ENCODE measurements at regions not wholly inside any gene's neighbourhood (a gene's known extent, or its start where the extent isn't known, plus 50 kb on each side); places are given as distances from the start of the nearest gene placed in this dataset.
"Not testable (repeated sequence)": the region's sequence is repeated elsewhere in the genome, so short reads cannot be mapped to it uniquely, and the experiment has no call there.

GRCh38 chr6:28634411-28634760, 108.7 kb downstream of the GPX5 start:
- H3K9me3 Mint-ChIP-seq, result peaks cover 4% of the 10 kb centered on the region
- H3K4me1 Mint-ChIP-seq, result no peaks in the 10 kb centered on the region
- peaks cover 8% of the 10 kb centered on the region for H3K36me3 Mint-ChIP-seq (ENCODE audit: low read depth)
- H3K4me3 Mint-ChIP-seq, result peak overlapping the region; percentile 91
- H3K27me3 Mint-ChIP-seq (ENCODE audit: low read depth), result peaks cover 19% of the 10 kb centered on the region
- peak overlapping the region; percentile 78 to 96 (median 79) for H3K27ac Mint-ChIP-seq
- TF ChIP-seq CTCF (IDR thresholded peaks at IDR 0.05; ENCODE audit: unreplicated experiment in 3 of 3), result no peak

GRCh38 chr6:28634761-28635546, 109.3 kb downstream of the GPX5 start:
- no peak for TF ChIP-seq CTCF (IDR thresholded peaks at IDR 0.05; ENCODE audit: unreplicated experiment in 3 of 3)
- peaks cover 4% of the 10 kb centered on the region for H3K9me3 Mint-ChIP-seq
- no peaks in the 10 kb centered on the region for H3K4me1 Mint-ChIP-seq
- H3K27me3 Mint-ChIP-seq (ENCODE audit: low read depth), result peaks cover 19% of the 10 kb centered on the region
- H3K4me3 Mint-ChIP-seq, result peak overlapping the region; percentile 91
- H3K36me3 Mint-ChIP-seq (ENCODE audit: low read depth), result peaks cover 8% of the 10 kb centered on the region
- H3K27ac Mint-ChIP-seq, result peak overlapping the region; percentile 78 to 96 (median 79)

- Mint-ChIP-seq H3K27ac (peak overlapping the region; percentile 78 to 96 (median 79)), H3K4me3 (peak overlapping the region; percentile 91), H3K9me3 (peaks cover 4% of the 10 kb centered on the region), H3K4me1 (no peaks in the 10 kb centered on the region), H3K36me3 (ENCODE audit: low read depth) (peaks cover 8% of the 10 kb centered on the region), H3K27me3 (ENCODE audit: low read depth) (peaks cover 19% of the 10 kb centered on the region)
- TF ChIP-seq CTCF (IDR thresholded peaks at IDR 0.05; ENCODE audit: unreplicated experiment in 3 of 3), result no peak
These were observed 110.0 kb downstream of the GPX5 start for GRCh38 chr6:28635547-28636158.

- Mint-ChIP-seq H3K36me3 (ENCODE audit: low read depth) (peaks cover 8% of the 10 kb centered on the region), H3K4me1 (no peaks in the 10 kb centered on the region), H3K27ac (peak overlapping the region in 2 of 3 experiments; percentile 2 to 15), H3K4me3 (peak overlapping the region in 2 of 3 experiments; percentile 21 to 31), H3K9me3 (peaks cover 4% of the 10 kb centered on the region), H3K27me3 (ENCODE audit: low read depth) (peaks cover 27% of the 10 kb centered on the region)
- TF ChIP-seq CTCF (IDR thresholded peaks at IDR 0.05; ENCODE audit: unreplicated experiment in 3 of 3), result no peak
These were observed 113.2 kb downstream of the GPX5 start for GRCh38 chr6:28638787-28639430.

GRCh38 chr6:28639445-28640290, 114.0 kb downstream of the GPX5 start:
- H3K4me1 Mint-ChIP-seq; H3K36me3 Mint-ChIP-seq (ENCODE audit: low read depth); H3K4me3 Mint-ChIP-seq; H3K9me3 Mint-ChIP-seq: not testable (repeated sequence)
- Mint-ChIP-seq H3K27ac (peak overlapping the region in 1 of 3 experiments; percentile 15), H3K27me3 (ENCODE audit: low read depth) (peaks cover 27% of the 10 kb centered on the region)
